ENCODE measurements at regions not wholly inside any gene's neighbourhood (a gene's known extent, or its start where the extent isn't known, plus 50 kb on each side); places are given as distances from the start of the nearest gene placed in this dataset.

GRCh38 chr2:105615305-105615704 lies 129.4 kb upstream of the NCK2 start:
- Histone ChIP-seq H3K4me3 (ENCODE audit: low read depth in 1 of 2, low read length in 2 of 2) (no peak overlapping the region), H3K27me3 (ENCODE audit: control insufficient read depth in 1 of 2, insufficient read depth in 2 of 2, low read length in 2 of 2) (no peaks in the 10 kb centered on the region), H3K4me1 (ENCODE audit: insufficient read depth, low read length) (no peaks in the 10 kb centered on the region), H3K9me3 (ENCODE audit: low read length) (no peaks in the 10 kb centered on the region), H3K36me3 (ENCODE audit: insufficient read depth, low read length) (no peaks in the 10 kb centered on the region), H3K9ac (ENCODE audit: low read length) (no peak overlapping the region), H3K27ac (ENCODE audit: low read depth, low read length) (no peak overlapping the region)

GRCh38 chr2:105611811-105612424 lies 132.8 kb upstream of the NCK2 start:
- H3K4me1 ChIP-seq (ENCODE audit: insufficient read depth, low read length), result no peaks in the 10 kb centered on the region
- no peaks in the 10 kb centered on the region for H3K36me3 ChIP-seq (ENCODE audit: insufficient read depth, low read length)
- H3K4me3 ChIP-seq (ENCODE audit: low read depth in 1 of 2, low read length in 2 of 2), result no peak overlapping the region
- no peaks in the 10 kb centered on the region for H3K27me3 ChIP-seq (ENCODE audit: control insufficient read depth in 1 of 2, insufficient read depth in 2 of 2, low read length in 2 of 2)
- H3K9me3 ChIP-seq (ENCODE audit: low read length), result no peaks in the 10 kb centered on the region
- no peak overlapping the region for H3K9ac ChIP-seq (ENCODE audit: low read length)
- H3K27ac ChIP-seq (ENCODE audit: low read depth, low read length), result no peak overlapping the region

GRCh38 chr2:105611333-105611637 lies 133.4 kb upstream of the NCK2 start:
- Histone ChIP-seq H3K27me3 (ENCODE audit: control insufficient read depth in 1 of 2, insufficient read depth in 2 of 2, low read length in 2 of 2) (no peaks in the 10 kb centered on the region), H3K27ac (ENCODE audit: low read depth, low read length) (no peak overlapping the region), H3K4me3 (ENCODE audit: low read depth in 1 of 2, low read length in 2 of 2) (no peak overlapping the region), H3K4me1 (ENCODE audit: insufficient read depth, low read length) (no peaks in the 10 kb centered on the region), H3K9me3 (ENCODE audit: low read length) (no peaks in the 10 kb centered on the region), H3K9ac (ENCODE audit: low read length) (no peak overlapping the region), H3K36me3 (ENCODE audit: insufficient read depth, low read length) (no peaks in the 10 kb centered on the region)

- H3K27ac ChIP-seq (ENCODE audit: low read depth, low read length), result no peak overlapping the region
Measured at GRCh38 chr2:105610576-105611332, 134.0 kb upstream of the NCK2 start.

GRCh38 chr2:105609746-105610402 lies 134.8 kb upstream of the NCK2 start:
- no peak overlapping the region for H3K4me3 ChIP-seq (ENCODE audit: low read depth in 1 of 2, low read length in 2 of 2)
- H3K9ac ChIP-seq (ENCODE audit: low read length), result no peak overlapping the region
- H3K36me3 ChIP-seq (ENCODE audit: insufficient read depth, low read length), result no peaks in the 10 kb centered on the region
- no peaks in the 10 kb centered on the region for H3K9me3 ChIP-seq (ENCODE audit: low read length)
- H3K27me3 ChIP-seq (ENCODE audit: control insufficient read depth in 1 of 2, insufficient read depth in 2 of 2, low read length in 2 of 2), result no peaks in the 10 kb centered on the region
- H3K4me1 ChIP-seq (ENCODE audit: insufficient read depth, low read length), result peaks cover 6% of the 10 kb centered on the region
- H3K27ac ChIP-seq (ENCODE audit: low read depth, low read length), result no peak overlapping the region

More at GRCh38 chr2:105610576-105611332, 134.0 kb upstream of the NCK2 start:
- Histone ChIP-seq H3K9ac (ENCODE audit: low read length) (no peak overlapping the region), H3K9me3 (ENCODE audit: low read length) (no peaks in the 10 kb centered on the region), H3K4me3 (ENCODE audit: low read depth in 1 of 2, low read length in 2 of 2) (no peak overlapping the region), H3K27me3 (ENCODE audit: control insufficient read depth in 1 of 2, insufficient read depth in 2 of 2, low read length in 2 of 2) (no peaks in the 10 kb centered on the region), H3K36me3 (ENCODE audit: insufficient read depth, low read length) (no peaks in the 10 kb centered on the region), H3K4me1 (ENCODE audit: insufficient read depth, low read length) (no peaks in the 10 kb centered on the region)

GRCh38 chr2:105607920-105608504 lies 136.7 kb upstream of the NCK2 start:
- Histone ChIP-seq H3K36me3 (ENCODE audit: insufficient read depth, low read length) (no peaks in the 10 kb centered on the region), H3K9ac (ENCODE audit: low read length) (no peak overlapping the region), H3K27ac (ENCODE audit: low read depth, low read length) (no peak overlapping the region), H3K9me3 (ENCODE audit: low read length) (no peaks in the 10 kb centered on the region), H3K27me3 (ENCODE audit: control insufficient read depth in 1 of 2, insufficient read depth in 2 of 2, low read length in 2 of 2) (no peaks in the 10 kb centered on the region), H3K4me3 (ENCODE audit: low read depth in 1 of 2, low read length in 2 of 2) (no peak overlapping the region), H3K4me1 (ENCODE audit: insufficient read depth, low read length) (peaks cover 6% of the 10 kb centered on the region)

GRCh38 chr2:105606081-105606480 lies 138.6 kb upstream of the NCK2 start:
- H3K9me3 ChIP-seq (ENCODE audit: low read length), result no peaks in the 10 kb centered on the region
- H3K9ac ChIP-seq (ENCODE audit: low read length), result no peak overlapping the region
- peaks cover 6% of the 10 kb centered on the region for H3K4me1 ChIP-seq (ENCODE audit: insufficient read depth, low read length)
- no peak overlapping the region for H3K27ac ChIP-seq (ENCODE audit: low read depth, low read length)
- no peak overlapping the region for H3K4me3 ChIP-seq (ENCODE audit: low read depth in 1 of 2, low read length in 2 of 2)
- no peaks in the 10 kb centered on the region for H3K27me3 ChIP-seq (ENCODE audit: control insufficient read depth in 1 of 2, insufficient read depth in 2 of 2, low read length in 2 of 2)
- H3K36me3 ChIP-seq (ENCODE audit: insufficient read depth, low read length), result no peaks in the 10 kb centered on the region

GRCh38 chr2:105604938-105605337 lies 139.8 kb upstream of the NCK2 start:
- Histone ChIP-seq H3K9me3 (ENCODE audit: low read length) (no peaks in the 10 kb centered on the region), H3K27ac (ENCODE audit: low read depth, low read length) (no peak overlapping the region), H3K4me1 (ENCODE audit: insufficient read depth, low read length) (peaks cover 6% of the 10 kb centered on the region), H3K4me3 (ENCODE audit: low read depth in 1 of 2, low read length in 2 of 2) (no peak overlapping the region), H3K27me3 (ENCODE audit: control insufficient read depth in 1 of 2, insufficient read depth in 2 of 2, low read length in 2 of 2) (no peaks in the 10 kb centered on the region), H3K9ac (ENCODE audit: low read length) (no peak overlapping the region), H3K36me3 (ENCODE audit: insufficient read depth, low read length) (no peaks in the 10 kb centered on the region)

- peaks cover 6% of the 10 kb centered on the region for H3K4me1 ChIP-seq (ENCODE audit: insufficient read depth, low read length)
- no peaks in the 10 kb centered on the region for H3K36me3 ChIP-seq (ENCODE audit: insufficient read depth, low read length)
- no peaks in the 10 kb centered on the region for H3K27me3 ChIP-seq (ENCODE audit: control insufficient read depth in 1 of 2, insufficient read depth in 2 of 2, low read length in 2 of 2)
- H3K27ac ChIP-seq (ENCODE audit: low read depth, low read length), result no peak overlapping the region
- H3K9me3 ChIP-seq (ENCODE audit: low read length), result no peaks in the 10 kb centered on the region
- no peak overlapping the region for H3K9ac ChIP-seq (ENCODE audit: low read length)
- H3K4me3 ChIP-seq (ENCODE audit: low read depth in 1 of 2, low read length in 2 of 2), result no peak overlapping the region
Measured at GRCh38 chr2:105600949-105601794, 143.5 kb upstream of the NCK2 start.

- H3K27ac ChIP-seq (ENCODE audit: low read depth, low read length), result no peak overlapping the region
- H3K27me3 ChIP-seq (ENCODE audit: control insufficient read depth in 1 of 2, insufficient read depth in 2 of 2, low read length in 2 of 2), result no peaks in the 10 kb centered on the region
- no peaks in the 10 kb centered on the region for H3K36me3 ChIP-seq (ENCODE audit: insufficient read depth, low read length)
Measured at GRCh38 chr2:105600602-105600948, 144.1 kb upstream of the NCK2 start.

GRCh38 chr2:105600037-105600442 lies 144.7 kb upstream of the NCK2 start:
- Histone ChIP-seq H3K27ac (ENCODE audit: low read depth, low read length) (no peak overlapping the region), H3K27me3 (ENCODE audit: control insufficient read depth in 1 of 2, insufficient read depth in 2 of 2, low read length in 2 of 2) (no peaks in the 10 kb centered on the region), H3K9me3 (ENCODE audit: low read length) (no peaks in the 10 kb centered on the region), H3K36me3 (ENCODE audit: insufficient read depth, low read length) (no peaks in the 10 kb centered on the region), H3K4me1 (ENCODE audit: insufficient read depth, low read length) (no peaks in the 10 kb centered on the region), H3K4me3 (ENCODE audit: low read depth in 1 of 2, low read length in 2 of 2) (no peak overlapping the region), H3K9ac (ENCODE audit: low read length) (no peak overlapping the region)

More at GRCh38 chr2:105600602-105600948, 144.1 kb upstream of the NCK2 start:
- Histone ChIP-seq H3K4me1 (ENCODE audit: insufficient read depth, low read length) (peaks cover 5% of the 10 kb centered on the region), H3K4me3 (ENCODE audit: low read depth in 1 of 2, low read length in 2 of 2) (no peak overlapping the region), H3K9me3 (ENCODE audit: low read length) (no peaks in the 10 kb centered on the region), H3K9ac (ENCODE audit: low read length) (no peak overlapping the region)

Measured in muscle layer of colon (tissue), 2 donors.